ENCODE measurements at regions not wholly inside any gene's neighbourhood (a gene's known extent, or its start where the extent isn't known, plus 50 kb on each side); places are given as distances from the start of the nearest gene placed in this dataset.

GRCh38 chr11:112625814-112626213 lies 335.4 kb upstream of the NCAM1 start:
- DNase-seq = no peak

- DNase-seq = no peak
Measured at GRCh38 chr11:112626731-112627130, 334.5 kb upstream of the NCAM1 start.

GRCh38 chr11:112627588-112628045 lies 333.6 kb upstream of the NCAM1 start:
- DNase-seq = no peak

GRCh38 chr11:112628676-112629075 lies 332.5 kb upstream of the NCAM1 start:
- DNase-seq = no peak

- no peak for DNase-seq
Measured at GRCh38 chr11:112630496-112630895, 330.7 kb upstream of the NCAM1 start.

GRCh38 chr11:112631333-112631732 lies 329.9 kb upstream of the NCAM1 start:
- DNase-seq = no peak

- DNase-seq = no peak
Measured at GRCh38 chr11:112632866-112633505, 328.2 kb upstream of the NCAM1 start.

GRCh38 chr11:112634551-112634950 lies 326.7 kb upstream of the NCAM1 start:
- DNase-seq = no peak

- no peak for DNase-seq
Measured at GRCh38 chr11:112634995-112635737, 326.1 kb upstream of the NCAM1 start.

GRCh38 chr11:112637076-112637475 lies 324.1 kb upstream of the NCAM1 start:
- no peak for DNase-seq

GRCh38 chr11:112637876-112638275 lies 323.3 kb upstream of the NCAM1 start:
- no peak for DNase-seq

- DNase-seq = no peak
Measured at GRCh38 chr11:112639469-112639868, 321.8 kb upstream of the NCAM1 start.

GRCh38 chr11:112643416-112643815 lies 317.8 kb upstream of the NCAM1 start:
- no peak for DNase-seq

GRCh38 chr11:112644410-112645131 lies 316.6 kb upstream of the NCAM1 start:
- no peak for DNase-seq

GRCh38 chr11:112649856-112650255 lies 311.4 kb upstream of the NCAM1 start:
- no peak for DNase-seq

GRCh38 chr11:112650527-112650926 lies 310.7 kb upstream of the NCAM1 start:
- no peak for DNase-seq

GRCh38 chr11:112651386-112651785 lies 309.8 kb upstream of the NCAM1 start:
- DNase-seq = no peak

- DNase-seq = no peak
Measured at GRCh38 chr11:112652786-112653390, 308.3 kb upstream of the NCAM1 start.

- no peak for DNase-seq
Measured at GRCh38 chr11:112655371-112655770, 305.8 kb upstream of the NCAM1 start.

- DNase-seq = no peak
Measured at GRCh38 chr11:112656772-112657428, 304.3 kb upstream of the NCAM1 start.

GRCh38 chr11:112658431-112658878 lies 302.8 kb upstream of the NCAM1 start:
- DNase-seq = no peak

GRCh38 chr11:112661146-112661545 lies 300.1 kb upstream of the NCAM1 start:
- no peak for DNase-seq

GRCh38 chr11:112661571-112661970 lies 299.6 kb upstream of the NCAM1 start:
- no peak for DNase-seq
